ENCODE measurements at regions not wholly inside any gene's neighbourhood (a gene's known extent, or its start where the extent isn't known, plus 50 kb on each side); places are given as distances from the start of the nearest gene placed in this dataset.

DNA sequence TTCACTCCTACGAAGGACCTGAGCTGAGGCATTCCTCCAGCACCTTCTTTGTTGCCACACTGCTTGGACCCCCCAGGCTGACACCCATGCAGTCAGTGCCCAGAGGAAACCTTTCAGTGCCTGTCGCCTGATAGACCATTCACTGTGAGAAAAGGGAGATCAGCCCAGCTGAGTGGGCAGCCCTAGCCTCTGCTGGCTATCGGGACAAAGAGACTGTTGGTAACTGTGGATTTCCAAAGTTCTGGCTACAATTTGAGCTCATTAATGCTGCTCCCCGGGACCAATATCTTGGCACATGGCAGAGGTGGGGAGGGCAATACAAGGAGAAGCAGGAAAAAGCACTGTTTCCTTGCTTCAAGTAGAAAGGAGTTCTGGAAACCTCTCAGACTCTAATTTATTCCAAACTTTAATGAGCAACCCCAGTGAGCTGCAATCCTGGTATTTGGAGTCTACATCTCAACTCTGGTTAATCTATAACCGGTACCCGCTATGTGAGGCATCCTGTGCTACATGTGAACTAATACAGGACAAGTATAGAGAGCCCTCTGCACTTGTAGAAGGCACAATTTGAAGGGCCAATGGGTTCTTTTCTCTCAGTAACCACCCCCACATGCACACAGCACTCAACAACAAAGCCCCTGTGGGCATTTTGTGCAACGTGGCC lies 200.7 kb upstream of the NCAM1 start:
- Mint-ChIP-seq H3K36me3 (no peaks in the 10 kb centered on the region), H3K9me3 (peaks cover 0 to 4% (median 0%) of the 10 kb centered on the region in 7 donors), H3K27me3 (peaks cover 0 to 5% (median 0%) of the 10 kb centered on the region in 3 donors), H3K27ac (no peak overlapping the region), H3K4me1 (no peaks in the 10 kb centered on the region), H3K4me3 (no peak overlapping the region)
- no peak for DNase-seq
- ATAC-seq (ENCODE audit: low read depth in 2 of 2): no peak

DNA sequence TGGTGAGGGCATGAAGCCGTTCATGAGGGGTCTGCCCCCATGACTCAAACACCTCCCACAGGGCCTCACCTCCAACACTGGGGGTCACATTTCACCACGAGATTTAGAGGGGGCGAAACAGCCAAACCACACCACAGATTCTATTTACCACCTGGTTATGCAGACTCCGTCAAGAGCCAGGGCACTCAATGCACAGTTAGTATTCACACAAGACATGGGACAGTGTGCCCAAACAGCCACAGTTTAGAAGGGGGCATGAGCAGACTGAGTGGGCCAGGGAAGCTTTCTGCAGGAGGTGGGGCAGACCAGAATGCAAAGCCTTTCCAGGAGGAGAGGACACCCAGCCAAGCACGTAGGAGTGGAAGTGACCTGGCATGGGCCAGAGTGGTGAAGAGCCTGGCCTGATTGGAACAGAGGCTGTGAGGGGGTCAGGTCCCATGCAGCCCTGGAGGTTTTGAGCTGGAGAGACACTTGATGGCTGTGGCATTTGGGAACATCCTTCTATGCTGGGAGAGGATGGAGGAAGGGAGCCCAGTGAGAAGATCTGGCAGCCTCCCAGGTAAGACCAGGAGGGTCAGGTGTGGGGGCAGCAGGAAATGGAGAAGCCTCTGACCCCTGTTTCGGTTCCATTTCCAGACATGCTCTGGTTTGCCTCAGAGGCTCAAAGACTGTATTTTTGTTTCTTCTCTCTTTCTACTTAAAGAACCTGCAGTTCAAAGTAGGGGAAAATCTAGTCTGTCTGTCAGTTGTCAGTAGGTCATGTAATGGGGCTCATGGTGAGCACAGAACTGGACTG lies 199.1 kb upstream of the NCAM1 start:
- Mint-ChIP-seq H3K9me3 (peaks cover 0 to 6% (median 0%) of the 10 kb centered on the region in 7 donors), H3K4me1 (no peaks in the 10 kb centered on the region), H3K27ac (no peak overlapping the region), H3K36me3 (no peaks in the 10 kb centered on the region), H3K27me3 (peaks cover 0 to 5% (median 0%) of the 10 kb centered on the region in 3 donors), H3K4me3 (no peak overlapping the region)
- DNase-seq: no peak
- ATAC-seq (ENCODE audit: low read depth in 2 of 2): no peak

GRCh38 chr11:112762707-112763090 lies 198.5 kb upstream of the NCAM1 start:
- Mint-ChIP-seq H3K9me3 (peaks cover 0 to 6% (median 0%) of the 10 kb centered on the region in 7 donors), H3K4me3 (no peak overlapping the region), H3K27me3 (peaks cover 0 to 5% (median 0%) of the 10 kb centered on the region in 3 donors), H3K27ac (no peak overlapping the region), H3K36me3 (no peaks in the 10 kb centered on the region), H3K4me1 (no peaks in the 10 kb centered on the region)
- ATAC-seq (ENCODE audit: low read depth in 2 of 2) (no peak), DNase-seq (no peak)

DNA sequence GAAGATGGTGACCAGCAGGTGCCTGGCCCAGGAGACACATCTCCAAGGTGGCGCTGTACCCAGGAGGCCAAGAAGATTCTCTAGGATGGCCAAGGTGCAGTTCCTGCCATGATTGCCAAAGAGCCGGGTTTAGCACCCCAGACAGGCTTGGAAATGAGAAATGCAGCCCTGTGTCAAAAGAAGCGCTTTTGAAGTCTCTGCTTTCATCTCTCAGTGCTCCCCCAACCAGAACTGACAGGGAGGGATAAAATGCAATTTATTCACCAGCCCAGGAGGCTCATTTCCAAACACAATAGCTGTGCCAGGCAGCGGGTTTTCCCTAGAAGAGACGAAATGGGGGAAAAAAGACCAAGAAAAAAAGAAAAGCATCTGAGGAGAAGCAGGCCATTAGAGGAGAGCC lies 195.9 kb upstream of the NCAM1 start:
- Mint-ChIP-seq H3K9me3 (peaks cover 0 to 4% (median 1%) of the 10 kb centered on the region in 7 donors), H3K27ac (no peak overlapping the region), H3K36me3 (no peaks in the 10 kb centered on the region), H3K4me3 (no peak overlapping the region), H3K27me3 (no peaks in the 10 kb centered on the region), H3K4me1 (no peaks in the 10 kb centered on the region)
- ATAC-seq (ENCODE audit: low read depth in 2 of 2): no peak
- no peak for DNase-seq

DNA sequence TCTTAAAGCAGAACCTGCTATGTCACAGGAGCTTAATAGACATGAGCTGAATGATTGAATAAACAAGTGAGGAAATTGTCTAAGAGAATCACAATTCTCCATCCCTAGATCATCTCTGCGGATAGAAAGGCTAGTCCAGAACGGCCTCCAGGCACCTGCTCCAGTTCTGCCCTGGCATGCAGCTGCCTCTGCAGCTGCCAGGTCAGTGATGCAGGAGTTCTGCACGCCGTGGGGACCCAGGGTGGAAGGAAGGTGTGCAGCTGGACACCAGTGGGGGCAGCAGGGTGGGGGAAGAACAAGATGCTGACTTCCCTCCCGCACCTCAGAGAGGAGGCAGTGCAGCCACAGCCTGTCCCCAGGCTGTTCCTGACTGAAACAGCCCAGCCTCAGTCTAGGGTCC lies 192.1 kb upstream of the NCAM1 start:
- ATAC-seq (ENCODE audit: low read depth in 2 of 2) (no peak), DNase-seq (no peak)
- Mint-ChIP-seq H3K36me3 (no peaks in the 10 kb centered on the region), H3K4me1 (no peaks in the 10 kb centered on the region), H3K27me3 (peaks cover 0 to 10% (median 0%) of the 10 kb centered on the region in 3 donors), H3K27ac (no peak overlapping the region), H3K9me3 (peaks cover 0 to 7% (median 2%) of the 10 kb centered on the region in 7 donors), H3K4me3 (no peak overlapping the region)

- Mint-ChIP-seq H3K4me1 (no peaks in the 10 kb centered on the region), H3K27ac (peak overlapping the region in 1 of 6 donors; percentile 12), H3K4me3 (no peak overlapping the region), H3K9me3 (peaks cover 0 to 7% (median 2%) of the 10 kb centered on the region in 7 donors), H3K36me3 (no peaks in the 10 kb centered on the region), H3K27me3 (peaks cover 0 to 10% (median 0%) of the 10 kb centered on the region in 3 donors)
- no peak for DNase-seq
- no peak for ATAC-seq (ENCODE audit: low read depth in 2 of 2)
These were observed 191.6 kb upstream of the NCAM1 start for GRCh38 chr11:112769584-112769983.

- peaks cover 0 to 10% (median 0%) of the 10 kb centered on the region in 3 donors for H3K27me3 Mint-ChIP-seq
- H3K4me1 Mint-ChIP-seq: no peaks in the 10 kb centered on the region
- ATAC-seq (ENCODE audit: low read depth in 2 of 2): no peak
- no peak for DNase-seq
- H3K9me3 Mint-ChIP-seq: peaks cover 0 to 4% (median 2%) of the 10 kb centered on the region in 7 donors
- no peak overlapping the region for H3K27ac Mint-ChIP-seq
- H3K4me3 Mint-ChIP-seq: no peak overlapping the region
- no peaks in the 10 kb centered on the region for H3K36me3 Mint-ChIP-seq
These were observed 191.2 kb upstream of the NCAM1 start for GRCh38 chr11:112770033-112770432.

DNA sequence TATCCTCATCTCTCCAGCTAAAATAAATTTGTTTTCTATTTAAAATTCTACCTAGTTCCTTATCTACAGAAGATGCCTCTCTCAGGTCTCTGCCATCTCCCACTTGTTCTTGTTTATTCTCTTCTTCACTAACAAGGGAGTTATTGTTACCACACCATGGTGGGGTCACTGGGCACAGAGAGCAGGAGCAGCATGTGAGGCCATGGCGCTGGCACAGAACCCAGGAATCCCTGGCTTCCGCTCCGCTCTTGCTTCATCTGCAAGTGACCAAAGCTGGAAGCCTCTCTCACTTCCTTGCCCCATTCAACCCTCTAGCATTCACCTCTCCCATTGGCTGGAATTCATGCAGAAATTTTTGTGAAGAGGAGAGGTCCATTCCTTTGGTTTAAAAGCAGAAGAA lies 190.7 kb upstream of the NCAM1 start:
- Mint-ChIP-seq H3K9me3 (peaks cover 0 to 4% (median 2%) of the 10 kb centered on the region in 7 donors), H3K4me1 (no peaks in the 10 kb centered on the region), H3K27ac (peak overlapping the region in 1 of 6 donors; percentile 9), H3K36me3 (no peaks in the 10 kb centered on the region), H3K4me3 (no peak overlapping the region), H3K27me3 (peaks cover 0 to 10% (median 0%) of the 10 kb centered on the region in 3 donors)
- no peak for ATAC-seq (ENCODE audit: low read depth in 2 of 2)
- no peak for DNase-seq

GRCh38 chr11:112771851-112772250 lies 189.4 kb upstream of the NCAM1 start:
- no peaks in the 10 kb centered on the region for H3K4me1 Mint-ChIP-seq
- no peaks in the 10 kb centered on the region for H3K36me3 Mint-ChIP-seq
- no peak overlapping the region for H3K4me3 Mint-ChIP-seq
- H3K9me3 Mint-ChIP-seq: peaks cover 0 to 4% (median 0%) of the 10 kb centered on the region in 7 donors
- ATAC-seq (ENCODE audit: low read depth in 2 of 2): no peak
- peaks cover 0 to 10% (median 0%) of the 10 kb centered on the region in 3 donors for H3K27me3 Mint-ChIP-seq
- no peak overlapping the region for H3K27ac Mint-ChIP-seq
- DNase-seq: no peak

DNA sequence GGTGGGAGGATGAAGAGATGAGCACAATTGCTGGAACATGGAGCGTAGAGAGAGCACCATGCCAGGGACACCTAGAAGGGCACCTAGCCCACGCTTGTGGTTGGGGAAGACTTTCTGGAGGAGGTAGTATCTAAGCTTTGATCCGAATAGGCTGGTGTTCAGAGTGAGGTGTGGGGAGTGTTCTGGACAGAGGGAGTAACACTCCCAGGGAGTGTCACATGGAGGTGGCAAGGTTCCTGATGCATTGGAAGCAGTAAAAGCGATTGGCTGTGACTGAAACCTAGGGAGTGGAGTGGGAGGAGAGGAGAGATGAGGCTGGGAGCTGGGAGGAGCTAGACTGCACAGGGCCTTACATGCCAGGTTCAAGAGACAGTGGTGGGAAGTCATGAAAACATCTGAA lies 188.0 kb upstream of the NCAM1 start:
- no peaks in the 10 kb centered on the region for H3K36me3 Mint-ChIP-seq
- no peak overlapping the region for H3K27ac Mint-ChIP-seq
- peaks cover 0 to 4% (median 0%) of the 10 kb centered on the region in 7 donors for H3K9me3 Mint-ChIP-seq
- H3K27me3 Mint-ChIP-seq: peaks cover 0 to 10% (median 0%) of the 10 kb centered on the region in 3 donors
- DNase-seq: no peak
- H3K4me3 Mint-ChIP-seq: no peak overlapping the region
- no peak for ATAC-seq (ENCODE audit: low read depth in 2 of 2)
- no peaks in the 10 kb centered on the region for H3K4me1 Mint-ChIP-seq

- no peak overlapping the region for H3K4me3 Mint-ChIP-seq
- H3K36me3 Mint-ChIP-seq: no peaks in the 10 kb centered on the region
- DNase-seq (no peak), ATAC-seq (ENCODE audit: low read depth in 2 of 2) (no peak)
- no peak overlapping the region for H3K27ac Mint-ChIP-seq
- no peaks in the 10 kb centered on the region for H3K9me3 Mint-ChIP-seq
- H3K4me1 Mint-ChIP-seq: no peaks in the 10 kb centered on the region
- peaks cover 5 to 19% (median 6%) of the 10 kb centered on the region in 3 donors for H3K27me3 Mint-ChIP-seq
These were observed 184.4 kb upstream of the NCAM1 start for GRCh38 chr11:112776834-112777233.

DNA sequence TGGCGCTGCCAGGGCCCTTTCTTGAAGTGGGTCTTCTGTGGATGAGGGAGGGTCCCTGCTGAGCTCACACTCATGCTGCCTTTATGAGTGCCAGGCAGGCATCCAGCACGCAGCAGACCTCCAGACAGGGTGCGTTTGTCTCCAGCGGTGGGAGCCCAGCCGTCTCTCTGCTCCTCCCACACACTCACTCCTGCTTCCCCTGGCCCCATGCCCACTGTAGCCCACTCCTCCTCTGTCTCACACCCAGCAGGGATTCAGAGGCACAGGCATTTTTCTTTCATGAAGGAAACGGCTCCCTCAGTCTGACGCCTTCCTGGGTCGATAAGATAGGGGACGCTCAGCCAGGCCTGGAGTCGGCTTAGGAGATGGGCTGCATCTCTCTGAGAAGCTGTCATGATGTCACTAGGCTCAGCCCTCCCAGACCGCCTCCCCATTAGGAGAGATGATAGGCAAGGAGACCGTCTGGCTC lies 183.9 kb upstream of the NCAM1 start:
- H3K36me3 Mint-ChIP-seq: no peaks in the 10 kb centered on the region
- no peak overlapping the region for H3K27ac Mint-ChIP-seq
- no peaks in the 10 kb centered on the region for H3K4me1 Mint-ChIP-seq
- DNase-seq: no peak
- H3K4me3 Mint-ChIP-seq: no peak overlapping the region
- no peak for ATAC-seq (ENCODE audit: low read depth in 2 of 2)
- H3K27me3 Mint-ChIP-seq: peaks cover 6 to 19% (median 11%) of the 10 kb centered on the region in 3 donors
- no peaks in the 10 kb centered on the region for H3K9me3 Mint-ChIP-seq

DNA sequence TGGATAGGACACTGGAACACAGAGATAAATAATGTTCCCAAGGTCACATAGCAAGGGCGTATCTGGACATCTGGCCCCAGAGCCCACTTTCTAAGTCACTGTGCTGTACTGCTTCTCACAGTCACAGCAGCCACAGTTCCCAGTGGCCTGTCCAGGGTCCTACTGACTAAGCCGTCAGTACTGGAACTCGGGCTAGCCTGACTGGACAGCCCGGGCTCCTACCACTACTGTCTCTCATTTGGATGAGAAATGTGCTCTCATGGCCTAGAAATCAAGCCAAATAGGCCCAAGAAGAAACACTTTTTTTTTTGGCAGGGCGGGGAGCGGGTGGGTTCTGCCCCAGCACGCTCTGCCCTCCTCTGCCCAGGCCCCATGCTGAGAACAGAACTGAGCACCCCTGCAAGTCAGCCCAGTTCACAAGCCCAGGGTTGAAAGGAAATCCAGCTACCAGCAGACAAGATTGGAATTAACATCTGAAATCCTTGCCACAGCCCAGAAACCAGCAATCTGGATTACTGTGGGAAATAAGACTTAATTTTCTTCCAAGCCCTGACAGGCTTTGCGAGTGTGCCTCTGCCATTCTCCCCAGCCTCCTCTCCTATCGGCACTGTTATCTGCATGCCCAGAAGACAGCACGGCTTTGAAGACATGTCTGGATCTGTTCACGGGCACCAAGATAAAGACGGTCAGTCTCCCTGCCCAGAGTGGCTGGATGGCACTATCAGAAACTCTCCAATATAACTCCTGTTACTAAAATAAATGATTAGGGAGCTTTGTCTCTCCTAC lies 182.9 kb upstream of the NCAM1 start:
- Mint-ChIP-seq H3K4me3 (no peak overlapping the region), H3K9me3 (no peaks in the 10 kb centered on the region), H3K4me1 (no peaks in the 10 kb centered on the region), H3K27me3 (peaks cover 6 to 13% (median 11%) of the 10 kb centered on the region in 3 donors), H3K27ac (no peak overlapping the region), H3K36me3 (no peaks in the 10 kb centered on the region)
- ATAC-seq (ENCODE audit: low read depth in 2 of 2): no peak
- DNase-seq: no peak

Measured in naive B cell (primary cell).